ENCODE measurements at regions not wholly inside any gene's neighbourhood (a gene's known extent, or its start where the extent isn't known, plus 50 kb on each side); places are given as distances from the start of the nearest gene placed in this dataset.

DNA sequence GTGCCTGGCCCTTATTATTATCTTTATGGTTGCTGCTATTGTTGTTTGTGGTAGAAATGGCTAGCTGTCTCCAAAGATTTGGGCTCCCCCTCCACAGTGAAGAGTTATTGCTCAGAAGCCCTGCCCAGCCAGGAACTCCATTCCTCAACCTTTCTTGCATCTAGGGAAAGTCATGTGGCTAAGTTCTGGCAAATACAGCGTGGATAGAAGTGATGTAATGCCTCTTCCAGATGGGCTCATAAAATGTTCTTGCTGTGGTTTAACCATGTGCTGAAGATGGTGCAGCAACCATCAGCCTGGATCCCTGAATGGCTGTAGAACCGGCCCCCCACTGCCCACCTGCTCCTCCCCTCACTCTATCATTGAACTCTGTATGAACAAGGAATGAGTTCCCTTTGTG, 203.5 kb upstream of the E2F8 start:
- ChIA-PET POLR2A (ENCODE audit: partially characterized antibody) (no interaction called here), CTCF (ENCODE audit: partially characterized antibody) (no interaction called here)
- Histone ChIP-seq H3K4me3 (ENCODE audit: low read length in 2 of 2) (no peak overlapping the region), H3K27me3 (ENCODE audit: insufficient read depth, low read length) (no peaks in the 10 kb centered on the region), H3K4me1 (ENCODE audit: insufficient read depth, low read length) (no peaks in the 10 kb centered on the region), H3K27ac (ENCODE audit: low read depth, low read length) (no peak overlapping the region), H3K36me3 (ENCODE audit: insufficient read depth, low read length) (no peaks in the 10 kb centered on the region), H3K9me3 (ENCODE audit: control insufficient read depth in 1 of 2, low read length in 2 of 2) (no peaks in the 10 kb centered on the region)
- H3K4me1 Mint-ChIP-seq = no peaks in the 10 kb centered on the region
- DNase-seq = no peak
- no peak overlapping the region for H3K27ac Mint-ChIP-seq
- H3K27me3 Mint-ChIP-seq = peaks cover 6 to 9% of the 10 kb centered on the region in 2 donors
- no peaks in the 10 kb centered on the region for H3K36me3 Mint-ChIP-seq
- intact Hi-C loops (cut with micrococcal nuclease) = no loop called here
- H3K4me3 Mint-ChIP-seq = no peak overlapping the region
- peaks cover 0 to 2% (median 0%) of the 10 kb centered on the region in 8 donors for H3K9me3 Mint-ChIP-seq

DNA sequence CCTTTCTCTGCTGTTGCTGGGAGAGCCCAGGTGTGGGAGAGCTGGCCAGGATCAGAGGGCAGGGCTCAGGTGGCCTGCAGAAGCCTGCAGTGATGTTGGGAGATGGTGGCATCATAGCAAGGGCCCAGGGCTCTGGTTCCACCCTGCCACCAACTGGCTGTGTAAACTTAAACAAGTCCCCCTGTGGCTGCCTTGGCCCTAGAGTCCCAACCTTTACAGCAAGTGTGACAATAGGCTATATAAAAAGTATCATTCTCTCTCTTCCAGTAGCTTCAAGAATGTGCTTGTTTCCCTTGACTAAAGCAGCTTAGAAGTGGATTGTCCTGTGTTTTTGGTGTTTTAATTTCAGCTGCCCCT, 201.8 kb upstream of the E2F8 start:
- Mint-ChIP-seq H3K4me3 (no peak overlapping the region), H3K9me3 (peaks cover 0 to 2% (median 0%) of the 10 kb centered on the region in 8 donors), H3K36me3 (no peaks in the 10 kb centered on the region), H3K27me3 (peaks cover 6 to 9% of the 10 kb centered on the region in 2 donors), H3K27ac (no peak overlapping the region), H3K4me1 (no peaks in the 10 kb centered on the region)
- intact Hi-C loops (cut with micrococcal nuclease) = no loop called here
- no peak overlapping the region for H3K4me3 ChIP-seq (ENCODE audit: low read length in 2 of 2)
- H3K27ac ChIP-seq (ENCODE audit: low read depth, low read length) = no peak overlapping the region
- POLR2A ChIA-PET (ENCODE audit: partially characterized antibody) = no interaction called here
- DNase-seq = no peak
- H3K27me3 ChIP-seq (ENCODE audit: insufficient read depth, low read length) = no peaks in the 10 kb centered on the region
- H3K9me3 ChIP-seq (ENCODE audit: control insufficient read depth in 1 of 2, low read length in 2 of 2) = no peaks in the 10 kb centered on the region
- H3K4me1 ChIP-seq (ENCODE audit: insufficient read depth, low read length) = no peaks in the 10 kb centered on the region
- H3K36me3 ChIP-seq (ENCODE audit: insufficient read depth, low read length) = no peaks in the 10 kb centered on the region
- CTCF ChIA-PET (ENCODE audit: partially characterized antibody) = interaction anchor here (1.2 kb wide), 1 partner anchor 19 kb away, joined by 3 read pairs; no protein-coding TSS in a partner anchor

DNA sequence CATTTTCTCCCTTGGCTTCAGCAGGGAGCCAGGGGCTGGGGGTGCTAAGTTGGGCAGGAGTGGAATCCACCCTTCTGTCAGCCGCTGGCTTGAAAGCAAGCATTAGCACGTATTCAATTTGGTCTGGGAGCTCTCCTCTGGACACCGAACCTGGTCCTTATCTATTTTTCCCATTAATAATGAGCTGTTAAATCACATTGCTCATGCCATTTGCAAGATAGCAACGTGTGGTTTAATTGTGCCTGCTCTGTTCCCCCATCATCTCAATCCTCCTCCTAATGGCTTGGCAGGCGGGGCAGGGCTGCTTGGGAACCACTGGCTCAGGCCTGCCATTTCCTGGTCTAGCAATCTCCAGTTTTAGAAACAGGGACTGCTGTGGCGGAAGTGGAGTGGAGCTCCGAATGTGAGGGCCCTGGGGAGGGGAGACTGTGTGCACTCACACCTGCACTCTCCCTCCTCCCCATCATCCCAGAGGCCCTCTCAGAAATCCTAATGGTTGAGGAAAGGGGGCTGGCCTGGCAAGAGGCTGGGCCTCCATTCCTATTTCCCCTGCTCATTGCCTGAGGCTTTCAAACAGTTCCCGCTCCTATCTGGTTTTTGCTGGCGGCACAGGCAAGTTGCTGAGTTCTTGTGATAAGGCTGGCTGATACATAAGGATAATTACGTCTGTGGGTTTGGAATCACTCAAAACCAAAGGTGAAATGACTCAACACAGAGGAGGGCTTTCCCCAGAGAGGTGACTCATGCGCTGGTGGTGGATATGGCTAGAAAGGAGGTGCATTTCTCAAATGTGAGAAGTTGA, 201.2 kb upstream of the E2F8 start:
- Mint-ChIP-seq H3K27ac (no peak overlapping the region), H3K27me3 (peaks cover 6 to 11% of the 10 kb centered on the region in 2 donors), H3K4me1 (no peaks in the 10 kb centered on the region), H3K36me3 (no peaks in the 10 kb centered on the region), H3K9me3 (peaks cover 0 to 2% (median 0%) of the 10 kb centered on the region in 8 donors), H3K4me3 (no peak overlapping the region)
- ChIA-PET POLR2A (ENCODE audit: partially characterized antibody) (no interaction called here), CTCF (ENCODE audit: partially characterized antibody) (interaction anchor here (1.2 kb wide), 1 partner anchor 18 kb away, joined by 3 read pairs; no protein-coding TSS in a partner anchor)
- no peaks in the 10 kb centered on the region for H3K27me3 ChIP-seq (ENCODE audit: insufficient read depth, low read length)
- no peak overlapping the region for H3K27ac ChIP-seq (ENCODE audit: low read depth, low read length)
- intact Hi-C loops (cut with micrococcal nuclease) = no loop called here
- no peaks in the 10 kb centered on the region for H3K4me1 ChIP-seq (ENCODE audit: insufficient read depth, low read length)
- H3K4me3 ChIP-seq (ENCODE audit: low read length in 2 of 2) = no peak overlapping the region
- no peaks in the 10 kb centered on the region for H3K36me3 ChIP-seq (ENCODE audit: insufficient read depth, low read length)
- H3K9me3 ChIP-seq (ENCODE audit: control insufficient read depth in 1 of 2, low read length in 2 of 2) = no peaks in the 10 kb centered on the region
- DNase-seq = no peak

DNA sequence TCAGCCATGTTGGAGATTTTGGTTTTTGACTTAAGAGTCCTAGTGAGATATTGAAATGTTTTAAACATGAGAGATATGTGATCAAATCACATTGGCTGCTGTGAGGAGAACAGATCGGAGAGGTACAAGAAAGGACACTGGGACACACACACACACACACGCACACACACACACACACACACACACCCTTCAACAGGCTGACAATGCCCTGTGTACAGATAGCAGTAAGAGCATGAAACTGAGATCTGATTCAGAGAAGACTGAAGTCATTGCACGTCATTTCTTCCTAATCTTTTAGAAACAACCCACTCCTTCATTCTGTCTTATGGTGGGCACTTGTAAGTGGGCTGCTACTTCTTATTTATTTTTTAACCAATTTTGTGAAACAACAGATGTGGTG, 200.5 kb upstream of the E2F8 start:
- Mint-ChIP-seq H3K9me3 (peaks cover 0 to 2% (median 0%) of the 10 kb centered on the region in 8 donors), H3K36me3 (no peaks in the 10 kb centered on the region), H3K27ac (peak overlapping the region in 1 of 7 donors; percentile 2), H3K27me3 (peaks cover 6 to 11% of the 10 kb centered on the region in 2 donors), H3K4me1 (no peaks in the 10 kb centered on the region), H3K4me3 (no peak overlapping the region)
- no peaks in the 10 kb centered on the region for H3K9me3 ChIP-seq (ENCODE audit: control insufficient read depth in 1 of 2, low read length in 2 of 2)
- no peaks in the 10 kb centered on the region for H3K36me3 ChIP-seq (ENCODE audit: insufficient read depth, low read length)
- ChIA-PET CTCF (ENCODE audit: partially characterized antibody) (no interaction called here), POLR2A (ENCODE audit: partially characterized antibody) (no interaction called here)
- intact Hi-C loops (cut with micrococcal nuclease) = no loop called here
- no peaks in the 10 kb centered on the region for H3K27me3 ChIP-seq (ENCODE audit: insufficient read depth, low read length)
- no peak overlapping the region for H3K4me3 ChIP-seq (ENCODE audit: low read length in 2 of 2)
- H3K27ac ChIP-seq (ENCODE audit: low read depth, low read length) = no peak overlapping the region
- DNase-seq = no peak
- H3K4me1 ChIP-seq (ENCODE audit: insufficient read depth, low read length) = no peaks in the 10 kb centered on the region

DNA sequence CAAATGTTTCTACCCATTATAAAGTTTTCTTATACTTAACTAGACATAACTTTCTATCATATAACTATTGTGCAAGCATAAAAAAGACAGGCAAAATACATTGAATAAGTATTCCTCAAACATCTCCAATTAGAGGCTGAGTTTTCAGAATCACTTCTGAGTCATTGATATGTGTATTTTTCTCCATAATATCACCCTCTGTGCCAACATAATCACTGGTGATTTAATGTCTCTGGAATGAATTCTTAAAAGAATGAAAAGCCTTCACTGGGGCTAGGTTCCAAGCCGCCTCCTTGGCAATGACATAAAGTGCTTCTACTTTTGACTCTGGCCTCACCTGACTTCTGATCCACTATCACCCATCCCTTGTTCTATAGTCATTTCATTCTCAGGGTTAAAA, 197.0 kb upstream of the E2F8 start:
- H3K9me3 Mint-ChIP-seq = peaks cover 0 to 3% (median under 1%) of the 10 kb centered on the region in 8 donors
- no peaks in the 10 kb centered on the region for H3K4me1 Mint-ChIP-seq
- peaks cover 5% of the 10 kb centered on the region for H3K27me3 ChIP-seq (ENCODE audit: insufficient read depth, low read length)
- intact Hi-C loops (cut with micrococcal nuclease) = no loop called here
- H3K4me3 Mint-ChIP-seq = no peak overlapping the region
- no peak overlapping the region for H3K4me3 ChIP-seq (ENCODE audit: low read length in 2 of 2)
- H3K36me3 ChIP-seq (ENCODE audit: insufficient read depth, low read length) = no peaks in the 10 kb centered on the region
- no peaks in the 10 kb centered on the region for H3K4me1 ChIP-seq (ENCODE audit: insufficient read depth, low read length)
- no peak overlapping the region for H3K27ac ChIP-seq (ENCODE audit: low read depth, low read length)
- no peak overlapping the region for H3K27ac Mint-ChIP-seq
- no peaks in the 10 kb centered on the region for H3K36me3 Mint-ChIP-seq
- ChIA-PET POLR2A (ENCODE audit: partially characterized antibody) (no interaction called here), CTCF (ENCODE audit: partially characterized antibody) (no interaction called here)
- H3K9me3 ChIP-seq (ENCODE audit: control insufficient read depth in 1 of 2, low read length in 2 of 2) = no peaks in the 10 kb centered on the region
- H3K27me3 Mint-ChIP-seq = peaks cover 9 to 10% of the 10 kb centered on the region in 2 donors
- no peak for DNase-seq

DNA sequence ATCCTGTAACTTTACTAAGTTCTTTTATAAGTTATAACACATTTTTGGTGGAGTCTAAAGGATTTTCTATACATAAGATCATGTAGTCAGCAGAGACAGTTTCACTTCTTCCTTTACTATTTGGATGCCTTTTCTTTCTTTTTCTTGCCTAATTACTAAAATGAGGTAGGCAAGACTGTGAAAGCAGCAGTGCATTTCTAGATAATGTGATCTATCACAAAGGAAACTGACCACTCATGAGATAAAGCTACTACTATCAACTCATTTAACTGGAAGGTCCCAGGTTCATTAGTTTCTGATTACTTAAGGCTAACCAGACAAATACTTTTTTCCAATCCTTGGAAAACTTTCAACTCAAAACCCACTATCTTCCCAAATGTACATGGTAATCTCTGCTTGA, 196.2 kb upstream of the E2F8 start:
- Histone ChIP-seq H3K27me3 (ENCODE audit: insufficient read depth, low read length) (peaks cover 5% of the 10 kb centered on the region), H3K9me3 (ENCODE audit: control insufficient read depth in 1 of 2, low read length in 2 of 2) (no peaks in the 10 kb centered on the region), H3K27ac (ENCODE audit: low read depth, low read length) (no peak overlapping the region), H3K4me1 (ENCODE audit: insufficient read depth, low read length) (no peaks in the 10 kb centered on the region), H3K4me3 (ENCODE audit: low read length in 2 of 2) (no peak overlapping the region), H3K36me3 (ENCODE audit: insufficient read depth, low read length) (no peaks in the 10 kb centered on the region)
- ChIA-PET CTCF (ENCODE audit: partially characterized antibody) (no interaction called here), POLR2A (ENCODE audit: partially characterized antibody) (no interaction called here)
- Mint-ChIP-seq H3K36me3 (no peaks in the 10 kb centered on the region), H3K27ac (no peak overlapping the region), H3K9me3 (peaks cover 0 to 3% (median under 1%) of the 10 kb centered on the region in 8 donors), H3K4me1 (no peaks in the 10 kb centered on the region), H3K27me3 (peaks cover 10 to 11% of the 10 kb centered on the region in 2 donors), H3K4me3 (no peak overlapping the region)
- intact Hi-C loops (cut with micrococcal nuclease) = no loop called here
- DNase-seq = no peak

DNA sequence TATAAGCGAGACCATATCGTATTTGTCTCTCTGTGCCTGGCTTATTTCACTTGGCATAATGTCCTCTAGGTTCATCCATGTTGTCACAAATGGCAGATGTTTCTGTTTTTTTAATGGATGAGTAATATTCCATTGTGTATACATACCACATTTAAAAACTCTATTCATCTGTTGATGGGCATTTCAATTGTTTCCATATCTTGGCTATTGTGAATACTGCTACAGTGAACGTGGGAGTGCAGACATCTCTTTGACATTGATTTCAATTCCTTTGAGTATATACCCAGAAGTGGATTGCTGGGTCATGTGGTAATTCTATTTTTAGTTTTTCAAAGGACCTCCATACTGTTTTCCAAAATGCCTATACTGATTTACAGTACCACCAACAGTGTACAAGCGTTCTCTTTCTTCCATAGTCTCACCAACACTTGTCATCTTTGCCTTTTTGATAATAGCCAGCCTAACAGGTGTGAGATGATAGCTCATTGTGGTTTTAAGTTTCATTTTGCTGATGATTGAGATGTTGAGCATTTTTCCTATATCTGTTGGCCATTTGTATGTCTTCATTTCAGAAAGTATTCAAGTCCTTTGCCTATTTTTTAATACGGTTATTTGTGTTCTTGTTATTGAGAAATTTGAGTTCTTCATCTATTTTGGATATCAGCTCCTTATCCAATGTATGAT, 194.7 kb upstream of the E2F8 start:
- H3K4me1 Mint-ChIP-seq = no peaks in the 10 kb centered on the region
- H3K27me3 ChIP-seq (ENCODE audit: insufficient read depth, low read length) = peaks cover 5% of the 10 kb centered on the region
- H3K27me3 Mint-ChIP-seq = peaks cover 8 to 14% of the 10 kb centered on the region in 2 donors
- DNase-seq = no peak
- no peaks in the 10 kb centered on the region for H3K4me1 ChIP-seq (ENCODE audit: insufficient read depth, low read length)
- no peaks in the 10 kb centered on the region for H3K36me3 Mint-ChIP-seq
- H3K36me3 ChIP-seq (ENCODE audit: insufficient read depth, low read length) = no peaks in the 10 kb centered on the region
- no peak overlapping the region for H3K4me3 Mint-ChIP-seq
- H3K4me3 ChIP-seq (ENCODE audit: low read length in 2 of 2) = no peak overlapping the region
- ChIA-PET POLR2A (ENCODE audit: partially characterized antibody) (no interaction called here), CTCF (ENCODE audit: partially characterized antibody) (no interaction called here)
- H3K9me3 ChIP-seq (ENCODE audit: control insufficient read depth in 1 of 2, low read length in 2 of 2) = no peaks in the 10 kb centered on the region
- peaks cover 0 to 3% (median under 1%) of the 10 kb centered on the region in 8 donors for H3K9me3 Mint-ChIP-seq
- intact Hi-C loops (cut with micrococcal nuclease) = no loop called here
- H3K27ac Mint-ChIP-seq = no peak overlapping the region
- no peak overlapping the region for H3K27ac ChIP-seq (ENCODE audit: low read depth, low read length)
